Thoracic aorta (tissue), 2 donors: ENCODE measurements at regions not wholly inside any gene's neighbourhood (a gene's known extent, or its start where the extent isn't known, plus 50 kb on each side); places are given as distances from the start of the nearest gene placed in this dataset.
"Not testable (repeated sequence)": the region's sequence is repeated elsewhere in the genome, so short reads cannot be mapped to it uniquely, and the experiment has no call there.

Source experiments
- ATAC-seq: fragments of 150-250 bp; one replicate; pipeline ENCODE4 v1.8.0; 2017; ENCODE audit warnings: low read depth; ENCODE audit not compliant: insufficient number of reproducible peaks, low FRiP score
- DNase-seq: peaks from one replicate; pipeline ENCODE4 v3.0.0-alpha.2; 2020; ENCODE audit warnings: low spot score
- H3K27ac ChIP-seq, 2 donors: fragments of 200-600 bp; sonication (generic); 1 replicate in 1 of 2; 2 replicates in 1 of 2; pipeline ENCODE4 v1.5.1; 2016; ENCODE audit warnings: mild to moderate bottlenecking in 2 of 2, moderate library complexity in 2 of 2
- H3K27me3 ChIP-seq: fragments of 200-600 bp; sonication (generic); replicated peaks from 2 replicates; pipeline ENCODE4 v1.6.0; 2016; ENCODE audit warnings: mild to moderate bottlenecking; ENCODE audit not compliant: insufficient read depth
- H3K36me3 ChIP-seq: fragments of 200-600 bp; sonication (generic); one replicate; pipeline ENCODE4 v1.5.1; 2016
- H3K4me1 ChIP-seq, 2 donors: fragments of 200-600 bp; sonication (generic); 1 replicate in 1 of 2; 2 replicates in 1 of 2; pipeline versions ENCODE4 v1.5.1 to v1.6.0; 2016; ENCODE audit warnings: low read depth in 2 of 2, mild to moderate bottlenecking in 1 of 2; ENCODE audit not compliant: control insufficient read depth in 1 of 2
- H3K4me3 ChIP-seq: fragments of 200-600 bp; sonication (generic); 2 replicates; pipeline ENCODE4 v1.5.1; 2016; ENCODE audit warnings: mild to moderate bottlenecking
- H3K9me3 ChIP-seq: fragments of 200-600 bp; sonication (generic); 2 replicates; pipeline ENCODE4 v1.5.1; 2016
- TF ChIP-seq, protein P1 (sequence below): fragments of 200-600 bp; sonication (generic); IDR thresholded peaks from one replicate; pipeline ENCODE4 v1.5.1; 2019; ENCODE audit warnings: antibody characterized with exemption

DNA sequence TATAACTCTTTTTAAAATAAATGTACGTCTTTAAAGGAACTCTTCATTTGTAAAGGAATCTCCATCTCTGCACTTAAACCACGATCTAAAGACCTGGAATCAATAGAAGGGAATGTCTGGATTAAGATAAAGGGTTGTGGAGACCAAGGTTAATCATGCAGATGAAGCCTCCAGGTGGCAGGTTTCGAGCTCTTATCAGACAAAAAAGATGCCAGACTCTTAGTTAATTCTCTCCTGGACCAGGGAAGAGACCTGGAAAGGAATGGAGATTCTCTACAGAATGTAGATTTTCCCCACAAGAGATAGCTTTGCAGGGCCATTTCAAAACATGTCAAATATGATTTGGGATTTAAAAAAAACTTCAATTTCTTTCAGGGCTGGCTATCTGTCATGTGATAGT is 71.5 kb upstream of the SSTR4 start:
- no peaks in the 10 kb centered on the region for H3K4me1 ChIP-seq
- ATAC-seq = no peak
- H3K36me3 ChIP-seq = no peaks in the 10 kb centered on the region
- DNase-seq = no peak
- H3K4me3 ChIP-seq = no peak overlapping the region
- no peaks in the 10 kb centered on the region for H3K27me3 ChIP-seq
- H3K27ac ChIP-seq = no peak overlapping the region
- no peaks in the 10 kb centered on the region for H3K9me3 ChIP-seq
- TF ChIP-seq, protein P1, sequence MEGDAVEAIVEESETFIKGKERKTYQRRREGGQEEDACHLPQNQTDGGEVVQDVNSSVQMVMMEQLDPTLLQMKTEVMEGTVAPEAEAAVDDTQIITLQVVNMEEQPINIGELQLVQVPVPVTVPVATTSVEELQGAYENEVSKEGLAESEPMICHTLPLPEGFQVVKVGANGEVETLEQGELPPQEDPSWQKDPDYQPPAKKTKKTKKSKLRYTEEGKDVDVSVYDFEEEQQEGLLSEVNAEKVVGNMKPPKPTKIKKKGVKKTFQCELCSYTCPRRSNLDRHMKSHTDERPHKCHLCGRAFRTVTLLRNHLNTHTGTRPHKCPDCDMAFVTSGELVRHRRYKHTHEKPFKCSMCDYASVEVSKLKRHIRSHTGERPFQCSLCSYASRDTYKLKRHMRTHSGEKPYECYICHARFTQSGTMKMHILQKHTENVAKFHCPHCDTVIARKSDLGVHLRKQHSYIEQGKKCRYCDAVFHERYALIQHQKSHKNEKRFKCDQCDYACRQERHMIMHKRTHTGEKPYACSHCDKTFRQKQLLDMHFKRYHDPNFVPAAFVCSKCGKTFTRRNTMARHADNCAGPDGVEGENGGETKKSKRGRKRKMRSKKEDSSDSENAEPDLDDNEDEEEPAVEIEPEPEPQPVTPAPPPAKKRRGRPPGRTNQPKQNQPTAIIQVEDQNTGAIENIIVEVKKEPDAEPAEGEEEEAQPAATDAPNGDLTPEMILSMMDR = no peak

GRCh38 chr20:22966787-22967464 is 68.2 kb upstream of the SSTR4 start:
- ATAC-seq (no peak), DNase-seq (no peak)
- TF ChIP-seq, protein P1 = no peak
- Histone ChIP-seq H3K27me3 (no peaks in the 10 kb centered on the region), H3K4me3 (no peak overlapping the region), H3K36me3 (no peaks in the 10 kb centered on the region), H3K4me1 (no peaks in the 10 kb centered on the region), H3K27ac (no peak overlapping the region), H3K9me3 (no peaks in the 10 kb centered on the region)

GRCh38 chr20:22967706-22968105 is 67.4 kb upstream of the SSTR4 start:
- H3K9me3 ChIP-seq, H3K36me3 ChIP-seq, H3K4me3 ChIP-seq, ATAC-seq, H3K27me3 ChIP-seq, DNase-seq, H3K27ac ChIP-seq, H3K4me1 ChIP-seq: not testable (repeated sequence)

- DNase-seq, ATAC-seq, H3K36me3 ChIP-seq, H3K4me3 ChIP-seq, H3K27me3 ChIP-seq, H3K9me3 ChIP-seq, H3K27ac ChIP-seq, H3K4me1 ChIP-seq: not testable (repeated sequence)
Observed at GRCh38 chr20:22969031-22969430, 66.1 kb upstream of the SSTR4 start.

DNA sequence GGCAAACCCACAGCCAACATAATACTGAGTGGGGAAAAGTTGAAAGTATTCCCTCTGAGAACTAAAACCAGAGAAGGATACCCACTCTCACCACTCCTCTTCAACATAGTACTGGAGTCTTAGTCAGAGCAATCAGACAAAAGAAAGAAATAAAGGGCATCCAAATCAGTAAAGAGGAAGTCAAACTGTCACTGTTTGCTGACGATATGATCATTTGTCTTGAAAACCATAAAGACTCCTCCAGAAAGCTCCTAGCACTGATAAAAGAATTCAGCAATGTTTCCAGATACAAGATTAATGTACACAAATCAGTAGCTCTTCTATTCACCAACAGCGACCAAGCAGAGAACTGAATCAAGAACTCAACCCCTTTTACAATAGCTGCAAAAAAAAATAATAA is 64.0 kb upstream of the SSTR4 start:
- not testable (repeated sequence) for H3K27ac ChIP-seq, H3K36me3 ChIP-seq, H3K4me3 ChIP-seq, H3K9me3 ChIP-seq, H3K27me3 ChIP-seq, DNase-seq, H3K4me1 ChIP-seq, ATAC-seq

DNA sequence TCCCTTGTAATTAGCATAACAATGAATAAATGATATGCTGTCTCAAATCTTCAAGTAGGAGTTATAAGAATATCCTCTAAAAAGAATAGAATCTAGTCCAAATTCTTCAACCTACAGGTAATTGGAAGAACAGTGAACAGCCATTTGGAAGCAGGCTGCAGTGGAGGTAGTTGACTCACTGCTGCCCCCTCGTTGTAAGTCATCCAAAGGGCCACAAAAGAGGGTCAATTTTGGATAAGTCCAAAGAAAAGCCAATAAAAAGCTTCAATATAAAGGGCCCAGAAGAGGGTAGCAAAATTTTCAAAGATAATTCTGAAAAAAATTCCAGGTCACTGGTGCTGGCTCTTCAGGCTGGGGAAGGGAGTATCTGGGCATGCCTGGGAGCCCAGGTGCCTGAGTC is 60.8 kb upstream of the SSTR4 start:
- no peak for DNase-seq
- TF ChIP-seq, protein P1 = no peak
- Histone ChIP-seq H3K27me3 (no peaks in the 10 kb centered on the region), H3K4me1 (no peaks in the 10 kb centered on the region), H3K27ac (no peak overlapping the region), H3K36me3 (no peaks in the 10 kb centered on the region), H3K9me3 (no peaks in the 10 kb centered on the region), H3K4me3 (no peak overlapping the region)
- ATAC-seq = no peak
